IMR-90 (cell line): ENCODE measurements at regions not wholly inside any gene's neighbourhood (a gene's known extent, or its start where the extent isn't known, plus 50 kb on each side); places are given as distances from the start of the nearest gene placed in this dataset.
"Not testable (repeated sequence)": the region's sequence is repeated elsewhere in the genome, so short reads cannot be mapped to it uniquely, and the experiment has no call there.

ENCODE experiments used
- ATAC-seq: fragments of 200-7000 bp; cut with Tn5 transposase; 2 replicates; pipeline ENCODE4 v1.9.1; 2020; ENCODE audit warnings: low read depth, mild to moderate bottlenecking, moderate library complexity
- BruUV-seq: library from RNA; stranded (reverse); fragments of 400-500 nt; replicated peaks from 2 replicates; lab custom pipeline; 2021; lab: Mats Ljungman, UMichigan
- CTCF ChIA-PET: fragments of 300-600 bp; formaldehyde crosslinking; extraction: SDS; loops from one replicate; lab custom pipeline; 2021; ENCODE audit warnings: antibody characterized with exemption; lab: Yijun Ruan, JAX
- POLR2A ChIA-PET: fragments of 300-600 bp; sonication (Branson Sonifier 250); formaldehyde crosslinking; loops from one replicate; lab custom pipeline; 2022; ENCODE audit warnings: antibody characterized with exemption; ENCODE audit not compliant: unreplicated experiment; lab: Charles Lee
- DNase-seq: peaks from one replicate; pipeline ENCODE4 v3.0.0; 2013
- H2AFZ ChIP-seq: replicated peaks from 2 replicates; pipeline ENCODE3; 2013; ENCODE audit warnings: low read length, mild to moderate bottlenecking; ENCODE audit not compliant: poor library complexity
- H2AK5ac ChIP-seq: 2 replicates; pipeline ENCODE4 v1.6.1; 2013; ENCODE audit warnings: low read depth, low read length, inconsistent platforms
- H2AK9ac ChIP-seq: replicated peaks from 2 replicates; pipeline ENCODE3; 2013; ENCODE audit warnings: mild to moderate bottlenecking, low read depth, low read length, moderate library complexity; ENCODE audit not compliant: poor library complexity
- H2BK120ac ChIP-seq: 2 replicates; pipeline ENCODE4 v1.6.1; 2013; ENCODE audit warnings: low read depth, low read length, inconsistent platforms
- H2BK15ac ChIP-seq: 3 replicates; pipeline ENCODE4 v1.6.1; 2013; ENCODE audit warnings: low read depth, low read length, inconsistent platforms
- H2BK20ac ChIP-seq: 2 replicates; pipeline ENCODE4 v1.6.1; 2013; ENCODE audit warnings: low read depth, mild to moderate bottlenecking, inconsistent platforms, low read length, moderate library complexity
- H2BK5ac ChIP-seq: 2 replicates; pipeline ENCODE4 v1.6.1; 2013; ENCODE audit warnings: mild to moderate bottlenecking, low read depth, low read length, inconsistent platforms; ENCODE audit not compliant: poor library complexity, severe bottlenecking
- H3K14ac ChIP-seq: replicated peaks from 2 replicates; pipeline ENCODE4 v1.6.1; 2013; ENCODE audit warnings: low read depth, low read length, inconsistent platforms
- H3K18ac ChIP-seq: 2 replicates; pipeline ENCODE4 v1.6.1; 2013; ENCODE audit warnings: low read depth, low read length, control low read depth
- H3K23ac ChIP-seq: 2 replicates; pipeline ENCODE4 v1.6.1; 2013; ENCODE audit warnings: low read depth, low read length, inconsistent platforms
- H3K27ac ChIP-seq: 2 replicates; pipeline ENCODE4 v1.5.1; 2013; ENCODE audit warnings: mild to moderate bottlenecking, control low read depth, low read length; ENCODE audit not compliant: insufficient read depth
- H3K27me3 ChIP-seq: 2 replicates; pipeline ENCODE4 v1.6.1; 2013; ENCODE audit warnings: low read length; ENCODE audit not compliant: control insufficient read depth, insufficient read depth
- H3K36me3 ChIP-seq: 2 replicates; pipeline ENCODE4 v1.6.1; 2013; ENCODE audit warnings: low read length, mixed read lengths; ENCODE audit not compliant: control insufficient read depth, insufficient read depth
- H3K4ac ChIP-seq: 2 replicates; pipeline ENCODE4 v1.6.1; 2013; ENCODE audit warnings: low read depth, low read length, inconsistent platforms
- H3K4me1 ChIP-seq: 2 replicates; pipeline ENCODE4 v1.6.1; 2013; ENCODE audit warnings: low read length, mixed read lengths; ENCODE audit not compliant: control insufficient read depth, insufficient read depth
- H3K4me2 ChIP-seq: 2 replicates; pipeline ENCODE4 v1.6.1; 2013; ENCODE audit warnings: low read depth, mild to moderate bottlenecking, control low read depth, low read length, moderate library complexity
- H3K4me3 ChIP-seq: 2 replicates; pipeline ENCODE4 v1.5.1; 2013; ENCODE audit warnings: low read depth, mild to moderate bottlenecking, control low read depth, low read length, moderate library complexity; ENCODE audit not compliant: insufficient read depth
- H3K56ac ChIP-seq: 2 replicates; pipeline ENCODE4 v1.6.1; 2013; ENCODE audit warnings: low read length, inconsistent platforms; ENCODE audit not compliant: insufficient read depth; ENCODE audit errors: extremely low read depth
- H3K79me1 ChIP-seq, 2 experiments: 2 replicates each; pipeline ENCODE4 v1.6.1; 2013; ENCODE audit warnings: low read length in 2 of 2, inconsistent platforms in 1 of 2, low read depth in 1 of 2
- H3K9ac ChIP-seq: 2 replicates; pipeline ENCODE4 v1.6.1; 2013; ENCODE audit warnings: low read depth, low read length, control low read depth
- H3K9me1 ChIP-seq: 2 replicates; pipeline ENCODE4 v1.6.1; 2013; ENCODE audit warnings: low read length, inconsistent platforms; ENCODE audit not compliant: insufficient read depth
- H3K9me3 ChIP-seq: 2 replicates; pipeline ENCODE4 v1.6.1; 2013; ENCODE audit warnings: low read length; ENCODE audit not compliant: control insufficient read depth, insufficient read depth
- H4K20me1 ChIP-seq: 2 replicates; pipeline ENCODE4 v1.6.1; 2013; ENCODE audit warnings: low read length, inconsistent platforms; ENCODE audit not compliant: insufficient read depth
- H4K5ac ChIP-seq: 2 replicates; pipeline ENCODE4 v1.6.1; 2013; ENCODE audit warnings: mild to moderate bottlenecking, low read depth, low read length, control low read depth
- H4K8ac ChIP-seq, 2 experiments: 2 replicates each; pipeline ENCODE4 v1.6.1; 2013; ENCODE audit warnings: low read depth in 2 of 2, low read length in 2 of 2, control low read depth in 1 of 2, inconsistent platforms in 1 of 2
- H4K91ac ChIP-seq: 2 replicates; pipeline ENCODE4 v1.6.1; 2013; ENCODE audit warnings: low read depth, low read length, inconsistent platforms; ENCODE audit not compliant: insufficient read depth
- BHLHE40 ChIP-seq: fragments of 150-350 bp; IDR thresholded peaks from 2 replicates; pipeline ENCODE4 v1.6.1; 2016; ENCODE audit warnings: mild to moderate bottlenecking, low read depth, low read length
- MAZ ChIP-seq: IDR thresholded peaks from 2 replicates; pipeline ENCODE4 v1.6.1; 2012; ENCODE audit warnings: low read depth, mild to moderate bottlenecking, low read length, improper control_type of control experiment, moderate library complexity, borderline replicate concordance
- USF2 ChIP-seq: fragments of 150-350 bp; IDR thresholded peaks from 2 replicates; pipeline ENCODE4 v1.6.1; 2017; ENCODE audit warnings: mild to moderate bottlenecking, antibody characterized with exemption, low read length, low read depth
- WGBS, 2 experiments: methylation state at CpG; one replicate each; pipeline versions ENCODE4 v1.1.5 to v1.1.7; 2013; ENCODE audit warnings: missing lambda C conversion rate in 2 of 2; ENCODE audit not compliant: insufficient read length in 1 of 2; ENCODE audit errors: extremely low coverage in 2 of 2; 5-methylcytosine and 5-hydroxymethylcytosine counted together
- dilution Hi-C: fragments of 300-500 bp; cut with HindIII; formaldehyde crosslinking; loops from one replicate; pipeline ENCODE4 v1.14.3; 2018; ENCODE audit warnings: low sequenced_read_pairs; ENCODE audit not compliant: unreplicated experiment
- in situ Hi-C: fragments of 300-500 bp; cut with MboI; formaldehyde crosslinking; loops from 3 replicates; pipeline ENCODE4 v1.14.3; 2019; ENCODE audit warnings: low sequenced_read_pairs, inconsistent platforms, mixed read lengths
- intact Hi-C: fragments of 100-400 bp; cut with micrococcal nuclease; formaldehyde crosslinking; loops from 2 replicates; pipeline ENCODE4 v1.10.0; 2022

- Histone ChIP-seq H3K4me3 (no peak overlapping the region), H2BK5ac (no peak overlapping the region), H4K91ac (no peak overlapping the region), H2BK15ac (no peak overlapping the region), H3K79me1 (no peaks in the 10 kb centered on the region), H3K9me1 (no peaks in the 10 kb centered on the region), H3K14ac (no peak overlapping the region), H4K5ac (no peak overlapping the region), H2AFZ (no peak overlapping the region), H3K9ac (no peak overlapping the region), H3K18ac (no peak overlapping the region), H3K23ac (no peak overlapping the region), H3K4ac (no peak overlapping the region), H3K36me3 (no peaks in the 10 kb centered on the region), H3K56ac (no peak overlapping the region), H3K4me1 (no peaks in the 10 kb centered on the region), H2AK5ac (no peak overlapping the region), H3K4me2 (no peak overlapping the region), H4K8ac (no peak overlapping the region), H4K20me1 (no peaks in the 10 kb centered on the region), H2BK120ac (no peak overlapping the region), H3K9me3 (no peaks in the 10 kb centered on the region), H3K27me3 (no peaks in the 10 kb centered on the region), H3K27ac (no peak overlapping the region), H2AK9ac (no peak overlapping the region), H2BK20ac (no peak overlapping the region)
- no peak for DNase-seq
- no TSS peak for BruUV-seq
- ChIA-PET POLR2A (no interaction called here), CTCF (no interaction called here)
- in situ Hi-C loops (no loop called here), dilution Hi-C loops (no loop called here), intact Hi-C loops (no loop called here)
- TF ChIP-seq BHLHE40 (no peak), USF2 (no peak), MAZ (no peak)
- no CpG with 5 or more reads among the region's 1 CpG for WGBS, 2 experiments
- ATAC-seq = no peak
Observed at GRCh38 chr4:109365939-109366338, 63.5 kb upstream of the COL25A1 start.

DNA sequence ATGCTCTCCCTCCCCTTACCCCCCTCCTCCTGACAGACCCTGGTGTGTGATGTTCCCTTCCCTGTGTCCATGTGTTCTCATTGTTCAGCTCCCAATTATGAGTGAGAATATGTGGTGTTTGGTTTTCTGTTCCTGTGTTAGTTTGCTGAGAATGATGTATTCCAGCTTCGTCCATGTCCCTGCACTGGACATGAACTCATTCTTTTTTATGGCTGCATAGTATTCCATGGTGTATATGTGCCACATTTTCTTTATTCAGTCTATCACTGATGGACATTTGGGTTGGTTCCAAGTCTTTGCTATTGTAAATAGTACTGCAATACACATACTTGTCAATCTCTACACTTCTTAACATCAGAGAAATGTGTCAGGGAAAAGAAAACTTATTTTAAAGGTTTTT, 62.8 kb upstream of the COL25A1 start:
- H3K56ac ChIP-seq, H3K27ac ChIP-seq, H4K20me1 ChIP-seq, H3K79me1 ChIP-seq, H2AK9ac ChIP-seq, H2BK120ac ChIP-seq, H3K27me3 ChIP-seq, H4K8ac ChIP-seq, H3K9ac ChIP-seq, in situ Hi-C loops, H3K9me3 ChIP-seq, H3K14ac ChIP-seq, H3K4ac ChIP-seq, H3K4me3 ChIP-seq, H3K4me2 ChIP-seq, H3K23ac ChIP-seq, H2BK20ac ChIP-seq, DNase-seq, intact Hi-C loops, H2AFZ ChIP-seq, H2BK5ac ChIP-seq, H3K36me3 ChIP-seq, H2AK5ac ChIP-seq, POLR2A ChIA-PET, BruUV-seq, CTCF ChIA-PET, H4K91ac ChIP-seq, H3K18ac ChIP-seq, H3K9me1 ChIP-seq, ATAC-seq, H4K5ac ChIP-seq, H2BK15ac ChIP-seq, dilution Hi-C loops, H3K4me1 ChIP-seq: not testable (repeated sequence)
- no CpG with 5 or more reads among the region's 1 CpG for WGBS, 2 experiments
